Stimulated activated CD4-positive, alpha-beta T cell treated with anti-CD3 and anti-CD28 coated beads, Interleukin-12 subunit alpha, Interleukin-12 subunit beta, amount 100 ng/mL, for 48 hours (primary cell): ENCODE measurements at regions not wholly inside any gene's neighbourhood (a gene's known extent, or its start where the extent isn't known, plus 50 kb on each side); places are given as distances from the start of the nearest gene placed in this dataset.
"Not testable (repeated sequence)": the region's sequence is repeated elsewhere in the genome, so short reads cannot be mapped to it uniquely, and the experiment has no call there.

Source experiments
- DNase-seq, 3 donors: peaks; one replicate each; pipeline ENCODE4 v3.0.0-alpha.2; 2020; ENCODE audit warnings: low read depth in 2 of 3, low spot score in 1 of 3

DNA sequence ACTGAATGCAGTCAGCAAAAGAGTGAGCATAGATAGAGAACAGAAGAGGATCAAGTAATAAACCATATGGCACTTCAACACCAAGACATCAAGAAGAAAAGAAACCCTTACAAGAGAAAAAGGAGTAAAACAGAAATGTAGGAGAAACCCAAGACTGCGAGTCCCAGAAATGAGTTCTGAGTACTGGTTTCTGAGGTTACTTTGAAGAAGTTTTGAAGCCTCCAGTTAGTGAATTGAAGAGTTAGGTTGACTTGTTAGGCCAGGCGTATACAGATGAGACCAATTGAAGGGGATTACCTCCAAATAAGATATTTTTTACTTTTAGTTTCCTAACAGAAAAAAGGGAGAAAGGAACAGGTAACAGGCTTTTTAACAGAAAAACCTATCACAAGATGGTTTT, 162.2 kb upstream of the SSTR1 start:
- DNase-seq = no peak

DNA sequence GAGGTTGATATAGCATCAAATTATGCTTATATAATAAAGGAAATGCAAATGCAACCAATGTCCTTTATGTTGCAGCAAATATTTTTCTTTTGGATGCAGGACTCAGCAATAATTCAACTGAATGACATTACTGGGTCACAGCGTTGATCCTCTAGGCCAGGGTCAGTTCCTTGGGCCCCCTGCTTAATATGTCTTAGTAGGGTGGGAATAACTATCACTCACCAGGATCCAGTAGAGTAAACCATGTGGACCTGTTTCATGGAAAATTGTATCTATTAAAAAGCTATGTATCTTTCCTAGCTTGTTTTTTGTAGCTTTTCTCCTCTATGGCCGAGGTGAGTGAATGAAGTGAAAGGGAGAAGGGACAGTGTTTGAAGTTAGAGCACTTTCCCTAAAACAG, 161.5 kb upstream of the SSTR1 start:
- no peak for DNase-seq

DNA sequence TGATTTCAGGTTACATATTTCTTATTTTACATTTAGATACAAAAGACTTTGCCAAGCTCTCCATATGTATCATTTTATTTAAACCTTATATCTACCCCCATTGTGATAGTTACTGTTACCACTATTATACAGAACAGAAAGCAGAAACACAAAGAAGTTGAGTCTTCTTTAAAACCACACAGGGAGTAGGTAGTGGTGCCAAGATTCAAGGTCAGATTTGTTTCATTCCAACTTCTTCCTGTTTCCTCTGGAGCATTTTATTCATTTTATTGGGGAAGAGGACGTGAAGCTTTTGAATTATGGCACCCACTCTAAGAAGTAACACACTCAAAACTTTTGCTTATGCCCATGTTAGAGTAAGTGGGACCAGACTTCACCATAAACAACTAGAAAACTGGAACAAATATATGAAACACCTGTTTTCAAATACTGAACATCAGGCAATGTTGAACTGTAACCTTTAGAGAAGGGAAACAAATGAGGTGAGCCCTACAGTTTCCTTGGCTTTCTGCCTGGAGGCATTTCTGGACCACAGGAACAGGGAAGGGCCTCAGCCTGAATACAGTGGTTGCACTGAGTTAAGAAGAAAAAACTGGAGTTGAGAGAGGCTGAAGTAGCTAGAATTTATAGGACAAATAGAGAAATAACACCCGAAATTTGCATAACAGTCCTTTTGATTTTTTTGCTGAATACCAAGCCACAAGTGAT, 160.4 kb upstream of the SSTR1 start:
- no peak for DNase-seq

- DNase-seq = no peak
These were observed 154.0 kb upstream of the SSTR1 start for GRCh38 chr14:38053666-38054065.

GRCh38 chr14:38056270-38056669, 151.4 kb upstream of the SSTR1 start:
- no peak for DNase-seq

GRCh38 chr14:38062223-38062622, 145.5 kb upstream of the SSTR1 start:
- DNase-seq = not testable (repeated sequence)

GRCh38 chr14:38063711-38064320, 143.9 kb upstream of the SSTR1 start:
- no peak for DNase-seq

- DNase-seq = peak in 2 of 3 donors; percentile 14 to 42
These were observed 142.5 kb upstream of the SSTR1 start for GRCh38 chr14:38065106-38065762.

DNA sequence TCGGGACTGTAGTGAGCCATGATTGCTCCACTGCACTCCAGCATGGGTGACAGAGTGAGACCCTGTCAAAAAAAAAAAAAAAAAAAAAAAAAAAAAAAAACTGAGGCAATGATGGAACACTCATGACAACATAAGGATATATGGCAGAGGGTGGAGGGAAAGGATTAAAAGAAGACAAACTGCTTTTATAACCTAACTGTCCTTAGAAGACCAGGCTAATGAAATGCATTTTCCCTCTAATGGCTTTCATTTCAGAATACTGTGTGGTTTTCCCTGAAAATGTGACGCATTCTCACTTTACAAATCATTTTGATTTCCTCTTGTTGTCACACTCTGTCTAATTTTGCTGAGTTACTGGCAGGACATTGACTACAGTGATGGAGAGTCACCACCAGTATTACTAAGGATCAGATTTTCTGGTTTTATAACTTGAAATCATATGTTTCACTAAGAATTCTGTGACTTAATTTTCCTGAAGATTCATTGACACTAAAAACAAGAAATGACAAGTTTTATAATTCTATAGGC, 137.6 kb upstream of the SSTR1 start:
- no peak for DNase-seq

DNA sequence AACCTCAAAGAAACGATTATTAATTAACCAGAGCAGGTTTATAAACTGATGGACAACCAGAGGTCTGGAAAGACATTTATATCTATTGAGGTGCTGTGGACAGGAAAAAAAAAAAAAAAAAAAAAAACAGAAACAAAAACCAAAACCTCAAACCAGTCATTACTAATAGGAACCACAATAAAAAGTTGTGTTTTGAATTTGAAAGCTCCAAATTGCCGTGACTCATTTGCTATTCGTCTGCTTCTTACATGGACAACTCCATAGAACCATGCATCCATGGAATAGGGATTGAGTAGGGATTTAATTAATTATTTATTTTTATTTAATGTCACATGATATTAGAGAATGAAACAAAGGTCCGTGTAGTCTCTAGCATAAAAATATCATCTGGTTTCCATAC, 134.1 kb upstream of the SSTR1 start:
- no peak for DNase-seq

DNA sequence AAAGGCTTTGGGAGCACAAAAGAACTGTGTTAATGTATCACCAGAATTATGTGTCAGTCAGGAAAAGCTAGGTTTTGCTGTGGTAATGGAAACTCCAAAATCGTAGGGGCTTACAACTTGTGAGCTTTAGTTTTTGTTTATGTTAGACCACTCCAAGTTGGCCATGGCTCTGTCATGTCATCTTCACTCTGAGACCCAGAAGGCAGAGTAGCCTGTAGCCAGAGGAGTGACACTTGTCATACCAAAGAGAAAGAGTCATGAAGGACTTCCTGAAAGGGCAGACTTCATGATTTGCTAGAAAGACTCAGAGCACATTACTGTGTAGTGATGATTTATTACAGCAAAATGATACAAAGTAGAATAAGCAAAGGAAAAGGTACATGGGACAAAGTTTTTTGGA, 133.6 kb upstream of the SSTR1 start:
- no peak for DNase-seq

- no peak for DNase-seq
These were observed 132.9 kb upstream of the SSTR1 start for GRCh38 chr14:38074754-38075153.

DNA sequence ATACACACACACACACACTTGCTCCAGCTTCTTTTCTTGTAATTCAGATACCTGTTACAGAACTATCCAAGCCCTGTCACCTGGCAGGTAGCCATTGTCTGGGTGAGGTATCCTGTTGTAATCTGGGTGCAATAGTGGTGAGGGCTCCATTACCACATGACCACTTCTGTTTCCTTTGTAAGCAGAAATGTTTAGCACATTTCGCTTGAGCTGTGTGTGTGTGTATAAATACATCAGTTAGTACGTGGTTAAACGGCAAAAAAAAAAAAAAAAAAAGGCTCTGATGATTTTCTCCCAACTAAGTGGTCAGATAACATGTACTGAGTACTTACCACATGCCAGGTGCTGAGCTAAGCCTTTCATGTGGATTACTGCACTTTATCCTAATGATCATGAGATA, 129.3 kb upstream of the SSTR1 start:
- DNase-seq = no peak

DNA sequence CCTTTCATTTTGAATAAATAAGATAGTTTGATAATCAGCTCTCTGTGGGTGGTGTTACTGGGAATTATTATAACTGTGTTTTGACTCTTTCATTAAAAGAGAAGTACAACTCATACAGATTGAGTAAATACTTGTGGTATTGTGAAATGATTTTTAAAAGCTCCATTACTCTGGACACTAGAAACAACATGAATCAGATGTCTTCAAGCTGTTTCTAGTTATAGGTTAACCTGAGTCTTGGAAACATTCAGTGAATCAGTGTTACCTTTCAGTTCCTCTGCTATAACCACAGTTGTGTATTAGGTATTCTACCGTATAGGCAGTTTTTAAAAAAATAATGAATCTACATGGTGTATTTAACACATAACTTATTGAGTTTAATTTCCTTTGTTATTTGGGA, 128.4 kb upstream of the SSTR1 start:
- DNase-seq = no peak

- DNase-seq = no peak
These were observed 127.8 kb upstream of the SSTR1 start for GRCh38 chr14:38079886-38080285.

DNA sequence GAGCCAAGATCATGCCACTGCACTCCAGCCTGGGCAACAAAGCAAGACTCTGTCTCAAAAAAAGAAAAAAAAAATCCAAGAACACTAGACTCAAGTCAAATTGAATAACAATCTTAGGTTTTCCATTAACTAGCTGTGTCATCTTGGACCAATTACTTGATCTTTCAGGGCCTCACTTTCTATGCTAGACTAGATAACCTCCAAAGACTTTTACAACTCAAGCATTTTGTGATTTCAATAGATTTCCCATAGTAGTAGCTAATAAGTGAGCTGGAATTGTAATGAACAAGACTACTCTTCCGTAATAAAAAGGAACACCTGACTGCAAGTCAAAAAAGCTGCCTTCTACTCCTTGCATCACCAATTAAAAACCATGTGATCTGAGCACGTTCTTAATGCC, 127.0 kb upstream of the SSTR1 start:
- no peak for DNase-seq

DNA sequence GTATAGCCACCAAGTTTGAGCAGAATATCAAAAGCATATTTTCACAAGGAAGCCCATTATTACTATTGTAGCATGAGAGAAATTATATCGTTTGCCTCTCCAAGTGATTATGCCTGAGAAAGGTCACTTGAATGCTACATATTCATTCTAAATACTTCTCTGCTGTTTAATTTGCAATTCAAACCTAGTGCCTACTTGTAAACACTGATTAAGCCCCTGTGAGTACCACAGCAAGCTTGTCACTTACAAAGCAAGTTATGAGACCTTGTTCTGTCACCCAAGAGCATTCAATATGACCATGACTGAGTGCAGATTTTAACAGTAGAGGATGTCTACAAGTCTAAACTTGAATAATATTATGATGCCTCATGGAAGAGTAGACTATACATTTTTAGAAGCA, 124.7 kb upstream of the SSTR1 start:
- DNase-seq = no peak

DNA sequence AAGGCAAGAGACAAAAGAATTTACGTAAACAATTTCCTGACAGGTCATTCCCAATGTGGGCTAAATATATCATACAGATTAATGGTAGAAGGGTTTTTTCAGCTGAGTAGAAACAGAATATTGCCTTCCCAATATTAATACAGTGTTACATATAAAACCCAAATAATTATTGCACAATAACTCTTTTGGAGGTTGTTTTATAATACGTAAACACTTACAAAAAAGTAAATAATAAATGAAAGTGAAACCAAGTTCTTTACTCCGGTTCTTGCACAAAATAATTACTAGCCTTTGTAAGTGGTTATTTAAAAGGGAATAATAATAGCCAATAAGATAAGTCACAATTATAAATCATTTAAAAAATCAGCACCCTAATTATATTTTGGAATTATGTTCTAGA, 118.6 kb upstream of the SSTR1 start:
- DNase-seq = no peak

- DNase-seq = no peak
These were observed 117.2 kb upstream of the SSTR1 start for GRCh38 chr14:38090506-38090905.

- no peak for DNase-seq
These were observed 109.4 kb upstream of the SSTR1 start for GRCh38 chr14:38098074-38098836.

GRCh38 chr14:38101679-38102078, 106.0 kb upstream of the SSTR1 start:
- DNase-seq = no peak
